Cardiac fibroblast (primary cell): ENCODE measurements at regions not wholly inside any gene's neighbourhood (a gene's known extent, or its start where the extent isn't known, plus 50 kb on each side); places are given as distances from the start of the nearest gene placed in this dataset.

Experiments
- DNase-seq, 2 donors: peaks; one replicate each; pipeline versions ENCODE4 v3.0.0 to v3.0.0-alpha.2; 2010; ENCODE audit warnings: low read depth in 2 of 2
- H3K4me3 ChIP-seq, 2 donors: replicated peaks in 1 of 2; 1 replicate in 1 of 2; 2 replicates in 1 of 2; pipeline ENCODE4 v1.5.1; 2011; ENCODE audit warnings: low read depth in 2 of 2, low read length in 2 of 2, mild to moderate bottlenecking in 2 of 2, moderate library complexity in 1 of 2
- TF ChIP-seq, protein P1 (sequence below): IDR thresholded peaks from one replicate; pipeline ENCODE4 v1.5.1; 2011; ENCODE audit warnings: low read depth, mild to moderate bottlenecking, low read length, inconsistent platforms

DNA sequence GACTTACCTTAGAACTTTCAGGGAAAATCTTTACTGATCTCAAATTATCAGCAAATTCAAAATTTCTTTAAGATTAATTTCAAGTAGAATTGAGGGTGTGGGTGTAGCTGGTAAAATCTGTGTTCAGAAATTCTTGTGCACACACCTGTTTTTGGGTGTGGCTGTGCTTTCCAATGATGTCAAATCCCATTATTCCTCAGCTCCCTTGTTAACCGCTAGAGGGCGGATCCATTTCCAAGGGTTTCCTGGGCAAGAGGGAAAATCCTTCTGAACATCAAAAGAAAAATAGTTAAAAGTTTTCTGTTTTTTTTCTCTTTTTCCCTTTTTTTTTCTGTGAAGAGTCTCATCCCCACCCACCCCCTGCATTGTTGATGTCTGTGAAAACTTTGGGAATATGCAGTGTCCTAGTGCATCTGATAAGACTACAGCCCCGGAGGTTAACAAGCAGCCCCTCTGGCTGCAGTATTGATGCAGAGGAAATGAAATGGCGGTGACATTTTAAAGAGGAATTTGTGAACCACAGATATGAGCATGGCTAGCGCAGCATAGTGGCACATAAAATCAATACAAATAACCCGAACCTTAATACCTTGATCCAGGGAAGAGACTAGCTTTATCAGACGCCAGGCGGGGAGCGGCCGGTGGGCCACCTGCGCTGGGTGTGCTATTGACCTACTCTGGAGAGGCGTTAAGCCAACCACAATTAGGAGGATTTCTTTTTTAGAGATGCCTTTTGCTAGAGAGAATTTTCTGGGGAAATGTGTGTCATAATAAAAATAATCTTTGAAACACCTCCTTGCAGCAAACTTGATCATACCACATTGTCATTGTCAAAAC lies 130.9 kb downstream of the FOXA2 start:
- TF ChIP-seq, protein P1, sequence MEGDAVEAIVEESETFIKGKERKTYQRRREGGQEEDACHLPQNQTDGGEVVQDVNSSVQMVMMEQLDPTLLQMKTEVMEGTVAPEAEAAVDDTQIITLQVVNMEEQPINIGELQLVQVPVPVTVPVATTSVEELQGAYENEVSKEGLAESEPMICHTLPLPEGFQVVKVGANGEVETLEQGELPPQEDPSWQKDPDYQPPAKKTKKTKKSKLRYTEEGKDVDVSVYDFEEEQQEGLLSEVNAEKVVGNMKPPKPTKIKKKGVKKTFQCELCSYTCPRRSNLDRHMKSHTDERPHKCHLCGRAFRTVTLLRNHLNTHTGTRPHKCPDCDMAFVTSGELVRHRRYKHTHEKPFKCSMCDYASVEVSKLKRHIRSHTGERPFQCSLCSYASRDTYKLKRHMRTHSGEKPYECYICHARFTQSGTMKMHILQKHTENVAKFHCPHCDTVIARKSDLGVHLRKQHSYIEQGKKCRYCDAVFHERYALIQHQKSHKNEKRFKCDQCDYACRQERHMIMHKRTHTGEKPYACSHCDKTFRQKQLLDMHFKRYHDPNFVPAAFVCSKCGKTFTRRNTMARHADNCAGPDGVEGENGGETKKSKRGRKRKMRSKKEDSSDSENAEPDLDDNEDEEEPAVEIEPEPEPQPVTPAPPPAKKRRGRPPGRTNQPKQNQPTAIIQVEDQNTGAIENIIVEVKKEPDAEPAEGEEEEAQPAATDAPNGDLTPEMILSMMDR: peak; percentile 68
- DNase-seq: peak; percentile 22 to 26
- H3K4me3 ChIP-seq: no peak overlapping the region

DNA sequence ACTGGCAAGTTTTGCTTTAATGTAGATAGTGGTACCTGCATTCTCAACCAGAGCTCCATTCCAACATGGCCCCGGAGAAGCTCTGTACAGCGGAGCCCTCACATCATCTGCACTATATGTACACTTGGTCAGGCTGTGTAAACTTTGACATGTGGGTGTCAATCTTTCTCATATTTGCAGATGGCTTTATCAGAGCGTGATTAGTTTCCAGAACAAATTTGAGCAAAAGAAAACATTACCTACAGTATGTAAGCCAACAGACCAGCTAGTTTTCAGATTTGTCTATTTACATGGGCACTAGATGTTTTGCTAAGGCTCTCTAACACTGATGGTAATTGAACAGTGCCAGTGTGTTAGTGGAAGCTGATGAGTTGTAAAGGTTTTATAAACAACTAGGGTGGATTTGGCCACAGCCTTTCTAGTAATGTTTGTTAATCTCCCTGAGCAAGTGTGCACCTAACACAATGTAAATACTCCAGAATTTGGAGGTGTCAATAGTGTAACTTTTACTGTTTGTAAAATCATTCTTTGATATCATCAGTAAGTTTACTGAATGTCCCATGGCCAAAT lies 131.8 kb downstream of the FOXA2 start:
- DNase-seq: no peak
- TF ChIP-seq, protein P1: no peak
- no peak overlapping the region for H3K4me3 ChIP-seq

DNA sequence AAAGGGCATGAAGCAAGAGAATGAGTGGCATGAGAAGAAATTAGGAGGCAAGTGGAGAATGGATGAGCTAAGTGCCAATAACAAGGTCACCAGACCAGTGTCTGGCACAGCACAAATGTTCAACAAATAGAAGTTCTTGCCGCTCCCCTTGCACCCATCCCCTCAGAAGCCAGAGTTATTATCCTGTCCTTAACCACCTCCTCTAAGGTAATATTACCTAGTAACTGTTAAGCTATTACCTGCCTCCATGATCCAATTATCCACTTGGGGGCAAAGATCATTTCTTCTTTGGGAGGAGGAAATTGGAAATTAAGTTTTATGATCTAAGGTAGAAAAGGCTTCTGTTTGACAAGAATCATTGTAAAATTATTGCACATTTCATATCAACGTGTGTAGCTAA lies 133.8 kb downstream of the FOXA2 start:
- no peak overlapping the region for H3K4me3 ChIP-seq
- DNase-seq: no peak
- TF ChIP-seq, protein P1: no peak

DNA sequence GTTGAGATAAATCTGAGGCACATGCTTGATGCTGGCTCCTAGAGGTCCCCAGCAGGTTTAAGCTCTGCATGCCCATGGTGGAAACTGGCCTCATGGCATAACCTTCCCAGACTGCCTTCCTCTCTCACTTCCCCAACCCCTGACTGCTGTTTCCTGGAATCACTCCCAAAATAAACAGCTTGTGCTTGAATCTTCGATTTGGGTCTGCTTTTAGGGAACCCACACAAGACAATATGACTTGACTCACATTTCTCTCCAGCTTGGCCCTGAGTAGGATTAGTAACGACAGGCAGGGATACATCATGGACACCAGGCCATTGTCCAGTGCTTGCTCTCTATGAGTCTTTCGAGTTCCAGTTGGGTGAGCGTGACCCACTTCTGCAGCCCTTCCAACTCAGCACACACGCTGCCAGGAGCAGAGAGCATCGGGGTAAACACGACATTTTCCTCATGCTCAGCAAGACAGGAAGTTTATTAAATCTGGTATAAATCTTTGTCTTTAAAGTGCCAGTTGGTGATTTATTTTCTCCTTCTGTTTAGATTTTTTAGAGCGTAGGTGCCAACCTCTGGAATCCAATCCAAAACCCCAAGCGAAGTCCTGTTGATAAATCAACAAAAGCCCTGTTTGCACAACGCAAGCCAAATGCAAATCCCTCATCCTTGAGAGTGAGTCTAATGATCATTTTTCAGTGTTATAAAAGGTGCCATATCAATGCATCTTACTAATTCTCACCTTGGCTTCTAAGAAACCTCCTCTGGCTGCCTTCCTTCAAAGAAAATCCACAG lies 135.0 kb downstream of the FOXA2 start:
- no peak for DNase-seq
- TF ChIP-seq, protein P1: no peak
- H3K4me3 ChIP-seq: no peak overlapping the region

DNA sequence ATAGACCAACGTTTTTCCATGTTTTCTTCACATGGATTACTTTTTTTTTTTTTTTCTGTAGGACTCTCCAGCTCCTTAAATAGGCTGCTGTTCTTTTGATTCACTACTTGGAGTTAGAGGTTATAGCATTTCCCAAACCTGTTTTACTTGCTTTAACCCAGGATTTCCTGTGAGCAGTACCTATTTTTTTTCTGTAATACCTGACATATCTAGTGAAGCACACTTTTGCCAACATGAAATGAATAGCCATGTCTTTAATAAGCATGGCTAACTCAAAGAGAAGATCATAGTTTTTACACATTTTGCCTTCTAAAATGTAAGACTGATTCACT lies 137.0 kb downstream of the FOXA2 start:
- DNase-seq: no peak

DNA sequence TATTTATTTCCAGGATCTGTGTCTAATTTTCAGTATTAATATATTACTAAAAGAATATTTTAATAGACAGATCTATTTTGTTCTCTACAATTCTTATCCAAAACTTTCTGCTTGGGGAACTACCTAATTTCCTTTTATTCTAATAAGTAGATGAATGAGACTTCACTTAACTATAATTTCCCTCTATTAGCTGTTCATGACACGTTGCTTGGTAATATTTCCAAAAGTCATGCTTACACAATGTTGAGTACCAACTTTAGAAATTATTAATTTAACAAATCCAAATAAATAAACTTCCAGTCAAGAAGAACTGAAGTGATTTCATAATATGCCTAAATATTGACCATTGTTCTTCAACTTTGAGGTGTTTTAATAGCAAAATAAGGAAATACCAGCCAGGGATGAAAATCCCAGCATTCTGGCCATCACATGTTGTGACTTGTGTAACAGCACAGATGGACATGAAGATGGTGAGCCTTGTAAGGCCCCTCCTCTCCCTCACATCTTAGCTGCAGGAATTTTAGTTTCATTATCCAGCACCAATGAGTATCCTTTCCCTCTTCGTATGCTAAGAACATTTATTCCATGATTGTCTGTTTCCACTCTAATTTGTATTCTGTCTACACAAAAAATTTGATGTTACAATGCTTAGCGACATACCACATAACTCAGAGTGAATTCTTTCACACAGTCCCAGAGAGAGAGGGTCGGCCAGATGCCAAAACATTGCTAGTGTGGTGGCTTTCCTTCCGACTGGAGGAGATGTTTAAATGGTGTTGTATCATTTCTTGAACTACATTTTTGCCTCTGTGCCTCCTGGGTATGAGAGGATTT lies 137.5 kb downstream of the FOXA2 start:
- DNase-seq: peak in 1 of 2 donors; percentile 4
- H3K4me3 ChIP-seq: no peak overlapping the region
- TF ChIP-seq, protein P1: no peak

More for the DNA sequence above, 137.0 kb downstream of the FOXA2 start:
- H3K4me3 ChIP-seq: no peak overlapping the region
- TF ChIP-seq, protein P1: no peak
